SK-N-SH (cell line): ENCODE measurements at regions not wholly inside any gene's neighbourhood (a gene's known extent, or its start where the extent isn't known, plus 50 kb on each side); places are given as distances from the start of the nearest gene placed in this dataset.

Source experiments
- RCOR1 ChIP-seq: fragments of 150-350 bp; IDR thresholded peaks from 2 replicates; pipeline ENCODE4 v1.6.1; 2017; ENCODE audit warnings: antibody characterized with exemption, low read length
- TF ChIP-seq, protein P1 (sequence below): fragments of 200-600 bp; sonication (generic); IDR thresholded peaks from 2 replicates; pipeline ENCODE4 v1.6.1; 2017; ENCODE audit warnings: antibody characterized with exemption, mild to moderate bottlenecking, moderate library complexity

DNA sequence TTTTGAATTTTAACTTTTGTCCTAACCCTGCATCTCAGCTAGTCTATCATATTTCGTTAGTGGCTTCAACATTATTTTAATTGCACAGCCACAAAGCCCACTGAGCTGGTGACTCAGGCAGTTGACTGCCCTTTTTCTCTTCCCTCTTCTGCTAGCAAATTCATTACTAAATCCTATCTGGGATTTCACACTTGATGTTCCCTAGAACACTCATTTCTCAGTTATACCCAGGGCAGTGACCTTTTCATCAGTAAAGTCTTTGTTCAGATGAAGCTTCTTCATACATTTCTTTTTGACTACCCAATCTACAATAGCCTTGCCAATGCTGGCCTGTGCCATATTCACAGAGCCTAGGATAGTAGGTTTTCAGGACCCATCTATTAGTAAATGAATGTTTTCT is 107.0 kb downstream of the ATXN7L3B start:
- no peak for TF ChIP-seq RCOR1
- TF ChIP-seq, protein P1, sequence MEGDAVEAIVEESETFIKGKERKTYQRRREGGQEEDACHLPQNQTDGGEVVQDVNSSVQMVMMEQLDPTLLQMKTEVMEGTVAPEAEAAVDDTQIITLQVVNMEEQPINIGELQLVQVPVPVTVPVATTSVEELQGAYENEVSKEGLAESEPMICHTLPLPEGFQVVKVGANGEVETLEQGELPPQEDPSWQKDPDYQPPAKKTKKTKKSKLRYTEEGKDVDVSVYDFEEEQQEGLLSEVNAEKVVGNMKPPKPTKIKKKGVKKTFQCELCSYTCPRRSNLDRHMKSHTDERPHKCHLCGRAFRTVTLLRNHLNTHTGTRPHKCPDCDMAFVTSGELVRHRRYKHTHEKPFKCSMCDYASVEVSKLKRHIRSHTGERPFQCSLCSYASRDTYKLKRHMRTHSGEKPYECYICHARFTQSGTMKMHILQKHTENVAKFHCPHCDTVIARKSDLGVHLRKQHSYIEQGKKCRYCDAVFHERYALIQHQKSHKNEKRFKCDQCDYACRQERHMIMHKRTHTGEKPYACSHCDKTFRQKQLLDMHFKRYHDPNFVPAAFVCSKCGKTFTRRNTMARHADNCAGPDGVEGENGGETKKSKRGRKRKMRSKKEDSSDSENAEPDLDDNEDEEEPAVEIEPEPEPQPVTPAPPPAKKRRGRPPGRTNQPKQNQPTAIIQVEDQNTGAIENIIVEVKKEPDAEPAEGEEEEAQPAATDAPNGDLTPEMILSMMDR: no peak
